ENCODE measurements at regions not wholly inside any gene's neighbourhood (a gene's known extent, or its start where the extent isn't known, plus 50 kb on each side); places are given as distances from the start of the nearest gene placed in this dataset.
"Not testable (repeated sequence)": the region's sequence is repeated elsewhere in the genome, so short reads cannot be mapped to it uniquely, and the experiment has no call there.

DNA sequence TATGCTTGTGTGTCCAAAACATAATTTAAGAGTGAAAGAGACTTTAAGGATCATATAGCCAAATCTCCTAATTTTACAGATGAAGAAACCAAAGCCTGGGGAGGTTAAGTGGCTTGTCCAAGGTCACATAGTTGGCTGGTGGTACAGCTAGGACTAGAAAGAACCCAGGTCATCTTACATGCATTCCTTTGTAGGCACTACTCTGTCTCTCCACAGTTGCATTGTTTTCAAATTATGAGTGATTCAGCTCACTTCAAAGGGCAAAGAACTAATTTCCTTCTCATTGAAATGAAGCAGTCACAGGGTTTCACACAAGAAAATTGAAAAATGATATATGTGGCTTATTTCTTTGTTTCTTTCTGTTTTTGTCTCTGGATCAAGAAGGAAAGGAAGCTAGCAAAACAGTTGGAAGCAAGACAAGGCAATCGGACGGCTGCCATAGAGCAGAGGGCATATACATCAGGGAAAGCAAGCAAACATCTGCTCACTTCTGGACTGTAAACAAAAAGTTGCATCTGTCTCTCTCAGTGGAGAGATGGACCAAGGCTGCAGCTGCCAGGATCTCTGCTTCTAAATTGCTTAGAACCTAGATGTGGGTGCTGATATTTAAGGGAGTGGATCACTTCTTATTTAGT lies 107.5 kb upstream of the AMOT start:
- Histone ChIP-seq H3K4me1 (ENCODE audit: insufficient read depth, low read length) (no peaks in the 10 kb centered on the region), H3K36me3 (ENCODE audit: insufficient read depth, low read length) (no peaks in the 10 kb centered on the region), H3K9me3 (ENCODE audit: control insufficient read depth, insufficient read depth, low read length) (no peaks in the 10 kb centered on the region), H3K9ac (ENCODE audit: low read depth, low read length) (no peak overlapping the region)

- Histone ChIP-seq H3K9me3 (ENCODE audit: control insufficient read depth, insufficient read depth, low read length) (no peaks in the 10 kb centered on the region), H3K36me3 (ENCODE audit: insufficient read depth, low read length) (no peaks in the 10 kb centered on the region), H3K4me1 (ENCODE audit: insufficient read depth, low read length) (no peaks in the 10 kb centered on the region), H3K9ac (ENCODE audit: low read depth, low read length) (no peak overlapping the region)
These were observed 105.6 kb upstream of the AMOT start for GRCh38 chrX:112946227-112946626.

DNA sequence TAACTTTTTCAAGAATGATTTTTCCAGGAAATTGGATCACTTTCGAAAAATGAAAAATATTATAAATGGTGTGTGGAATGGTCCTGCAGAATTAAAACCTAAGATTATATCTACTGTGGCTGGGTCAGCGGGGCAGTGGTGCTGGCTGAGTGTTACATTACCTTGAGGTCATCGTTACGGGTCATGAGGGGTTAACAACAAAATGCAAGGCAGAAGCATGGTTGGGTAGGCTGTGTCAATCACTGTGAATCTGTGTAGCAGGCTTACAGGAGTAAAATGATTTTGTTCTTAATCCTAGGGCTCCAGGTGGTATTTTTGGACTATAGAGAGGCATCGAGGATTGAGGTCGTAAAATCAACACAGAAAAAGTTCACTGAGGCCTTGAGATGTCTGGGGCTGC lies 105.2 kb upstream of the AMOT start:
- Histone ChIP-seq H3K9ac (ENCODE audit: low read depth, low read length) (no peak overlapping the region), H3K36me3 (ENCODE audit: insufficient read depth, low read length) (no peaks in the 10 kb centered on the region), H3K4me1 (ENCODE audit: insufficient read depth, low read length) (no peaks in the 10 kb centered on the region), H3K9me3 (ENCODE audit: control insufficient read depth, insufficient read depth, low read length) (no peaks in the 10 kb centered on the region)

GRCh38 chrX:112941209-112941837 lies 100.7 kb upstream of the AMOT start:
- no peaks in the 10 kb centered on the region for H3K4me1 ChIP-seq (ENCODE audit: insufficient read depth, low read length)

DNA sequence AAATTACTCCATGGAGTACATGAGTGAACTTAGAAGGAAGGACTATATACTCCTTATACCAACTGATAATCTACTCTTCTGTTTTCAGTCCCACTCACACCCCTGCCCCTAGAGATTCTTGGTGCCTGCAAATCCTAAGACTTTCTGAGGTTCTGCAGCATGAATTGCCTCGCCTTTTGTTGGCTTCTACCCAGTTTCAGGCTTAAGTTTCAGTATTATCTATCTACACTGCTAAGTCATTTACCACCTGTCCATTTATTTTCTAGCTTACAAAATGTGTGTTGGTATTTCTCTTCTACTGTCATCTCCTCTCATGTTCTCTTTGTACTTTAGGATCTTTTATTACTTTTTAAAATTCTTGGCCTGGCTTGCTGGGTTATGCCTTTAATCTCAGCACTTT lies 94.4 kb upstream of the AMOT start:
- no peaks in the 10 kb centered on the region for H3K9me3 ChIP-seq (ENCODE audit: control insufficient read depth, insufficient read depth, low read length)
- peaks cover 7% of the 10 kb centered on the region; the same call in 1 of the 2 replicates for H3K4me1 ChIP-seq (ENCODE audit: insufficient read depth, low read length)
- H3K36me3 ChIP-seq (ENCODE audit: insufficient read depth, low read length), result no peaks in the 10 kb centered on the region
- no peak overlapping the region for H3K9ac ChIP-seq (ENCODE audit: low read depth, low read length)

More at GRCh38 chrX:112941209-112941837, 100.7 kb upstream of the AMOT start:
- Histone ChIP-seq H3K36me3 (ENCODE audit: insufficient read depth, low read length) (no peaks in the 10 kb centered on the region), H3K9me3 (ENCODE audit: control insufficient read depth, insufficient read depth, low read length) (no peaks in the 10 kb centered on the region), H3K9ac (ENCODE audit: low read depth, low read length) (no peak overlapping the region)

DNA sequence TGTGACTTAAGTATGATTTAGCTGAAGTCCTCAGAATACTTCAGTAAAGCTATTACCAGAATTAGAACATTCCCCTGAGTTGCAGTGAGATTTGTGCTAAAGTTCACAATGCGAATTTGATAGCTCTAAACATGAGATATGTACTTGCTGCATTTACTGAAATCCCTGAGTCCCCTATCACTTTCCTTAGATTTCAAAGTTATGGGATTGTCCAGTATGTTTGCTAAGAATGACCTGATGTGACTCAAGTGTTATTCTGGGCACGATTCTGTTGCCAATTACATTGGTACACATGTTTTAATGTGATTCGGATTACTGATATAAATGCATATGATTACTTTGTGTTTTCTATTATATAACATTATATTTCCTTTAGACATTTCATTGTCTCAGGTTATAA lies 91.3 kb upstream of the AMOT start:
- Histone ChIP-seq H3K9me3 (ENCODE audit: control insufficient read depth, insufficient read depth, low read length) (no peaks in the 10 kb centered on the region), H3K4me1 (ENCODE audit: insufficient read depth, low read length) (peaks cover 7% of the 10 kb centered on the region; the same call in 1 of the 2 replicates), H3K9ac (ENCODE audit: low read depth, low read length) (no peak overlapping the region), H3K36me3 (ENCODE audit: insufficient read depth, low read length) (no peaks in the 10 kb centered on the region)

DNA sequence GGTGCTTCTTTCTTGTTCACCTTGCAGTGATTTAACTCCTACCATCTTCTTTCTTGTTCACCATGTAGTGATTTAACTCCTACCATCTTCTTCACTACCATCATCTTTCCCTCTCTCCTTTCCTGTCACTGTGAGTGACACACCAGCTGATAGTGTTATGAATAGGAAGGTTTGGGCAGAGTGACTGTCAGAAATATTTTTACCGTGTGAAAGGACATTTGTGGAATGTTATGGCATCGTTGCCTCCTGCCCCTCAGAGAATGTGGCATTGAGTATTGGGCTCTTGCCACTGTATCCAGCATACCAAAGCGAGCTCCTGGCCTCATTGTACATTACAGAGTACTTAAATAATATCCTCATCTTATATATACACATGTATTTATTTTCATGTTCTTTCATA lies 90.8 kb upstream of the AMOT start:
- Histone ChIP-seq H3K4me1 (ENCODE audit: insufficient read depth, low read length) (peaks cover 7% of the 10 kb centered on the region; the same call in 1 of the 2 replicates), H3K36me3 (ENCODE audit: insufficient read depth, low read length) (no peaks in the 10 kb centered on the region), H3K9ac (ENCODE audit: low read depth, low read length) (no peak overlapping the region), H3K9me3 (ENCODE audit: control insufficient read depth, insufficient read depth, low read length) (no peaks in the 10 kb centered on the region)

GRCh38 chrX:112923381-112923780 lies 82.8 kb upstream of the AMOT start:
- H3K9me3 ChIP-seq (ENCODE audit: control insufficient read depth, insufficient read depth, low read length); H3K4me1 ChIP-seq (ENCODE audit: insufficient read depth, low read length); H3K9ac ChIP-seq (ENCODE audit: low read depth, low read length); H3K36me3 ChIP-seq (ENCODE audit: insufficient read depth, low read length): not testable (repeated sequence)

- H3K4me1 ChIP-seq (ENCODE audit: insufficient read depth, low read length), result no peaks in the 10 kb centered on the region
- H3K36me3 ChIP-seq (ENCODE audit: insufficient read depth, low read length), result no peaks in the 10 kb centered on the region
- no peaks in the 10 kb centered on the region for H3K9me3 ChIP-seq (ENCODE audit: control insufficient read depth, insufficient read depth, low read length)
- no peak overlapping the region for H3K9ac ChIP-seq (ENCODE audit: low read depth, low read length)
These were observed 73.2 kb upstream of the AMOT start for GRCh38 chrX:112913807-112914206.

- Histone ChIP-seq H3K4me1 (ENCODE audit: insufficient read depth, low read length) (no peaks in the 10 kb centered on the region), H3K9me3 (ENCODE audit: control insufficient read depth, insufficient read depth, low read length) (no peaks in the 10 kb centered on the region), H3K36me3 (ENCODE audit: insufficient read depth, low read length) (no peaks in the 10 kb centered on the region), H3K9ac (ENCODE audit: low read depth, low read length) (no peak overlapping the region)
These were observed 69.8 kb upstream of the AMOT start for GRCh38 chrX:112910418-112910817.

GRCh38 chrX:112901869-112902725 lies 61.5 kb upstream of the AMOT start:
- Histone ChIP-seq H3K9me3 (ENCODE audit: control insufficient read depth, insufficient read depth, low read length) (no peaks in the 10 kb centered on the region), H3K4me1 (ENCODE audit: insufficient read depth, low read length) (no peaks in the 10 kb centered on the region), H3K9ac (ENCODE audit: low read depth, low read length) (no peak overlapping the region), H3K36me3 (ENCODE audit: insufficient read depth, low read length) (no peaks in the 10 kb centered on the region; the same call in 1 of the 2 replicates)

- Histone ChIP-seq H3K36me3 (ENCODE audit: insufficient read depth, low read length) (no peaks in the 10 kb centered on the region; the same call in 1 of the 2 replicates), H3K9ac (ENCODE audit: low read depth, low read length) (no peak overlapping the region), H3K9me3 (ENCODE audit: control insufficient read depth, insufficient read depth, low read length) (no peaks in the 10 kb centered on the region), H3K4me1 (ENCODE audit: insufficient read depth, low read length) (no peaks in the 10 kb centered on the region)
These were observed 55.4 kb upstream of the AMOT start for GRCh38 chrX:112896051-112896450.

Measured in ES-I3 (cell line).